Mononuclear cell (primary cell): ENCODE measurements at regions not wholly inside any gene's neighbourhood (a gene's known extent, or its start where the extent isn't known, plus 50 kb on each side); places are given as distances from the start of the nearest gene placed in this dataset.
"Not testable (repeated sequence)": the region's sequence is repeated elsewhere in the genome, so short reads cannot be mapped to it uniquely, and the experiment has no call there.

Source experiments
- H3K27me3 ChIP-seq: 2 replicates; pipeline ENCODE4 v1.6.0; 2011; ENCODE audit warnings: low read length, control low read depth; ENCODE audit not compliant: insufficient read depth
- H3K4me1 ChIP-seq: 2 replicates; pipeline ENCODE4 v1.5.1; 2011; ENCODE audit warnings: mild to moderate bottlenecking, low read length, control low read depth; ENCODE audit not compliant: insufficient read depth
- H3K4me3 ChIP-seq: 2 replicates; pipeline ENCODE4 v1.5.1; 2011; ENCODE audit warnings: mild to moderate bottlenecking, low read length, moderate library complexity
- H3K9me3 ChIP-seq: 2 replicates; pipeline ENCODE4 v1.5.1; 2011; ENCODE audit warnings: low read depth, mild to moderate bottlenecking, control low read depth, low read length

- Histone ChIP-seq H3K27me3 (no peaks in the 10 kb centered on the region), H3K9me3 (no peaks in the 10 kb centered on the region), H3K4me3 (no peak overlapping the region), H3K4me1 (peaks cover 16% of the 10 kb centered on the region)
Observed at GRCh38 chr11:45379162-45379863, 93.2 kb upstream of the SYT13 start.

- Histone ChIP-seq H3K4me3 (no peak overlapping the region), H3K27me3 (no peaks in the 10 kb centered on the region), H3K9me3 (no peaks in the 10 kb centered on the region), H3K4me1 (peaks cover 16% of the 10 kb centered on the region)
Observed at GRCh38 chr11:45378516-45378915, 92.4 kb upstream of the SYT13 start.

- Histone ChIP-seq H3K4me3 (no peak overlapping the region), H3K27me3 (peaks cover 11% of the 10 kb centered on the region)
Observed at GRCh38 chr11:45374653-45375059, 88.5 kb upstream of the SYT13 start.

GRCh38 chr11:45374130-45374529 is 88.0 kb upstream of the SYT13 start:
- Histone ChIP-seq H3K4me3 (no peak overlapping the region), H3K4me1 (peaks cover 3% of the 10 kb centered on the region), H3K9me3 (no peaks in the 10 kb centered on the region), H3K27me3 (peaks cover 11% of the 10 kb centered on the region)

More at GRCh38 chr11:45374653-45375059, 88.5 kb upstream of the SYT13 start:
- H3K4me1 ChIP-seq, result peaks cover 3% of the 10 kb centered on the region
- H3K9me3 ChIP-seq, result no peaks in the 10 kb centered on the region

- peaks cover 3% of the 10 kb centered on the region for H3K4me1 ChIP-seq
- H3K27me3 ChIP-seq, result peaks cover 11% of the 10 kb centered on the region
- no peak overlapping the region for H3K4me3 ChIP-seq
- no peaks in the 10 kb centered on the region for H3K9me3 ChIP-seq
Observed at GRCh38 chr11:45373506-45374035, 87.4 kb upstream of the SYT13 start.

GRCh38 chr11:45372414-45372813 is 86.3 kb upstream of the SYT13 start:
- not testable (repeated sequence) for H3K4me3 ChIP-seq, H3K9me3 ChIP-seq, H3K4me1 ChIP-seq
- H3K27me3 ChIP-seq, result peaks cover 11% of the 10 kb centered on the region

- H3K4me1 ChIP-seq, result peaks cover 3% of the 10 kb centered on the region
- H3K9me3 ChIP-seq, result no peaks in the 10 kb centered on the region
- H3K4me3 ChIP-seq, result no peak overlapping the region
- peaks cover 11% of the 10 kb centered on the region for H3K27me3 ChIP-seq
Observed at GRCh38 chr11:45371251-45372115, 85.3 kb upstream of the SYT13 start.

GRCh38 chr11:45369313-45369712 is 83.2 kb upstream of the SYT13 start:
- Histone ChIP-seq H3K4me3 (no peak overlapping the region), H3K9me3 (no peaks in the 10 kb centered on the region)

GRCh38 chr11:45368697-45369096 is 82.6 kb upstream of the SYT13 start:
- no peak overlapping the region for H3K4me3 ChIP-seq
- no peaks in the 10 kb centered on the region for H3K4me1 ChIP-seq
- H3K27me3 ChIP-seq, result peaks cover 11% of the 10 kb centered on the region
- H3K9me3 ChIP-seq, result no peaks in the 10 kb centered on the region

More at GRCh38 chr11:45369313-45369712, 83.2 kb upstream of the SYT13 start:
- Histone ChIP-seq H3K4me1 (no peaks in the 10 kb centered on the region), H3K27me3 (peaks cover 11% of the 10 kb centered on the region)

GRCh38 chr11:45366619-45367190 is 80.6 kb upstream of the SYT13 start:
- Histone ChIP-seq H3K4me1 (no peaks in the 10 kb centered on the region), H3K27me3 (peaks cover 8% of the 10 kb centered on the region), H3K4me3 (no peak overlapping the region), H3K9me3 (no peaks in the 10 kb centered on the region)

- Histone ChIP-seq H3K4me3 (no peak overlapping the region), H3K27me3 (peaks cover 12% of the 10 kb centered on the region), H3K9me3 (no peaks in the 10 kb centered on the region), H3K4me1 (no peaks in the 10 kb centered on the region)
Observed at GRCh38 chr11:45365961-45366618, 79.9 kb upstream of the SYT13 start.

GRCh38 chr11:45362636-45363035 is 76.5 kb upstream of the SYT13 start:
- Histone ChIP-seq H3K4me1 (no peaks in the 10 kb centered on the region), H3K9me3 (no peaks in the 10 kb centered on the region), H3K27me3 (peaks cover 6% of the 10 kb centered on the region), H3K4me3 (no peak overlapping the region)

GRCh38 chr11:45361551-45361950 is 75.4 kb upstream of the SYT13 start:
- Histone ChIP-seq H3K4me1 (no peaks in the 10 kb centered on the region), H3K9me3 (no peaks in the 10 kb centered on the region), H3K4me3 (no peak overlapping the region), H3K27me3 (peaks cover 6% of the 10 kb centered on the region)

GRCh38 chr11:45355706-45356041 is 69.5 kb upstream of the SYT13 start:
- Histone ChIP-seq H3K9me3 (no peaks in the 10 kb centered on the region), H3K4me1 (peaks cover 13% of the 10 kb centered on the region), H3K27me3 (peaks cover 10% of the 10 kb centered on the region), H3K4me3 (peak overlapping the region; percentile 34)
